GM23338 (cell line): ENCODE measurements at regions not wholly inside any gene's neighbourhood (a gene's known extent, or its start where the extent isn't known, plus 50 kb on each side); places are given as distances from the start of the nearest gene placed in this dataset.

ENCODE experiments used
- ATAC-seq: fragments of 200-7000 bp; cut with Tn5 transposase; 3 replicates; pipeline ENCODE4 v1.9.1; 2020
- DNase-seq: peaks from one replicate; pipeline ENCODE4 v3.0.0-alpha.2; 2015; ENCODE audit warnings: low spot score
- H2AFZ ChIP-seq: fragments of 200-600 bp; sonication (generic); 2 replicates; pipeline ENCODE4 v1.8.0; 2016; ENCODE audit warnings: antibody characterized with exemption, mild to moderate bottlenecking, moderate library complexity
- H3F3A ChIP-seq: fragments of 200-600 bp; sonication (generic); replicated peaks from 2 replicates; pipeline ENCODE4 v1.8.0; 2017; ENCODE audit warnings: antibody characterized with exemption, mixed run types, low read depth
- H3K27ac ChIP-seq: fragments of 200-600 bp; sonication (generic); 2 replicates; pipeline ENCODE4 v1.6.1; 2016; ENCODE audit warnings: low read depth
- H3K27me3 ChIP-seq: fragments of 200-600 bp; sonication (generic); 2 replicates; pipeline ENCODE4 v1.8.0; 2016; ENCODE audit warnings: mild to moderate bottlenecking, mixed run types, moderate library complexity; ENCODE audit not compliant: insufficient read depth
- H3K36me3 ChIP-seq: fragments of 200-600 bp; sonication (generic); 2 replicates; pipeline ENCODE4 v1.8.0; 2016; ENCODE audit warnings: mild to moderate bottlenecking; ENCODE audit not compliant: insufficient read depth
- H3K4me1 ChIP-seq: fragments of 200-600 bp; sonication (generic); 2 replicates; pipeline ENCODE4 v1.8.0; 2016; ENCODE audit warnings: mild to moderate bottlenecking, moderate library complexity; ENCODE audit not compliant: insufficient read depth
- H3K4me2 ChIP-seq: fragments of 200-600 bp; sonication (generic); 2 replicates; pipeline ENCODE4 v1.7.1; 2017; ENCODE audit warnings: mixed run types
- H3K4me3 ChIP-seq: fragments of 200-600 bp; sonication (generic); 2 replicates; pipeline ENCODE4 v1.6.1; 2016; ENCODE audit warnings: mixed run types
- H3K79me2 ChIP-seq: fragments of 200-600 bp; sonication (generic); replicated peaks from 2 replicates; pipeline ENCODE4 v1.8.0; 2017; ENCODE audit warnings: mild to moderate bottlenecking; ENCODE audit not compliant: insufficient read depth
- H3K9me2 ChIP-seq: fragments of 200-600 bp; sonication (generic); 2 replicates; pipeline ENCODE4 v1.8.0; 2017; ENCODE audit not compliant: insufficient read depth
- H4K20me1 ChIP-seq: fragments of 200-600 bp; sonication (generic); replicated peaks from 2 replicates; pipeline ENCODE4 v1.8.0; 2017; ENCODE audit warnings: mild to moderate bottlenecking; ENCODE audit not compliant: insufficient read depth
- H3K27ac Mint-ChIP-seq: 2 replicates; pipeline ENCODE4 v1.8.0; 2020; ENCODE audit warnings: inconsistent platforms, mild to moderate bottlenecking, moderate library complexity, mixed read lengths
- H3K27me3 Mint-ChIP-seq: 3 replicates; pipeline ENCODE4 v1.8.0; 2022; ENCODE audit warnings: low read depth, mild to moderate bottlenecking, moderate library complexity, mixed read lengths, inconsistent platforms; ENCODE audit not compliant: insufficient read depth, poor library complexity
- H3K36me3 Mint-ChIP-seq: 3 replicates; pipeline ENCODE4 v1.8.0; 2021; ENCODE audit warnings: low read depth, mild to moderate bottlenecking, inconsistent platforms, moderate library complexity, mixed read lengths
- H3K4me1 Mint-ChIP-seq: 3 replicates; pipeline ENCODE4 v1.8.0; 2020; ENCODE audit warnings: mild to moderate bottlenecking, inconsistent platforms, mixed read lengths
- H3K4me3 Mint-ChIP-seq: 3 replicates; pipeline ENCODE4 v1.8.0; 2021; ENCODE audit warnings: moderate library complexity, mild to moderate bottlenecking, inconsistent platforms, mixed read lengths
- H3K9me3 Mint-ChIP-seq: 3 replicates; pipeline ENCODE4 v1.8.0; 2020; ENCODE audit warnings: moderate library complexity, mild to moderate bottlenecking, inconsistent platforms, mixed read lengths
- CREB1 ChIP-seq: fragments of 250-450 bp; sonication (Bioruptor Pico); IDR thresholded peaks from 2 replicates; pipeline ENCODE4 v1.5.0; 2020; ENCODE audit warnings: low read depth, mild to moderate bottlenecking, moderate library complexity
- CTCF ChIP-seq, 2 experiments: fragments of 200-600 bp in 1 of 2; sonication (generic) in 1 of 2; conservative IDR thresholded peaks; 2 replicates each; pipeline versions ENCODE4 v1.5.1 to v1.6.1; 2016 to 2017; ENCODE audit warnings: antibody characterized with exemption in 2 of 2, low read depth in 2 of 2, mild to moderate bottlenecking in 2 of 2, moderate library complexity in 1 of 2
- ETS1 ChIP-seq: IDR thresholded peaks from 2 replicates; pipeline ENCODE4 v1.6.1; 2016; ENCODE audit warnings: antibody characterized with exemption
- EZH2 ChIP-seq: fragments of 200-600 bp; sonication (generic); IDR thresholded peaks from one replicate; pipeline ENCODE4 v1.8.0; 2017; ENCODE audit warnings: antibody characterized with exemption, mild to moderate bottlenecking, low read depth; ENCODE audit not compliant: unreplicated experiment
- EZH2phosphoT487 ChIP-seq: fragments of 200-600 bp; sonication (generic); IDR thresholded peaks from one replicate; pipeline ENCODE4 v1.8.1; 2018; ENCODE audit warnings: antibody characterized with exemption; ENCODE audit not compliant: unreplicated experiment
- JUNB ChIP-seq: IDR thresholded peaks from one replicate; pipeline ENCODE4 v1.6.1; 2016; ENCODE audit warnings: antibody characterized with exemption; ENCODE audit not compliant: unreplicated experiment
- NANOG ChIP-seq: IDR thresholded peaks from 2 replicates; pipeline ENCODE4 v1.6.1; 2016; ENCODE audit warnings: antibody characterized with exemption, borderline replicate concordance
- POLR2AphosphoS5 ChIP-seq: IDR thresholded peaks from 2 replicates; pipeline ENCODE4 v1.6.1; 2016; ENCODE audit warnings: antibody characterized with exemption, low read depth
- STAT1 ChIP-seq: IDR thresholded peaks from one replicate; pipeline ENCODE4 v1.6.1; 2016; ENCODE audit warnings: antibody characterized with exemption; ENCODE audit not compliant: unreplicated experiment
- ZNF114 ChIP-seq: fragments of 250-450 bp; sonication (Bioruptor Pico); IDR thresholded peaks from 2 replicates; pipeline ENCODE4 v1.5.0; 2020; ENCODE audit warnings: mild to moderate bottlenecking, moderate library complexity
- ZNF331 ChIP-seq: fragments of 250-450 bp; sonication (Bioruptor Pico); IDR thresholded peaks from 2 replicates; pipeline ENCODE4 v1.5.0; 2020; ENCODE audit warnings: low read depth, mild to moderate bottlenecking, moderate library complexity
- TF ChIP-seq, protein P1 (sequence below): IDR thresholded peaks from one replicate; pipeline ENCODE4 v1.6.1; 2018; ENCODE audit warnings: antibody characterized with exemption; ENCODE audit not compliant: unreplicated experiment
- TF ChIP-seq, protein P2 (sequence below): fragments of 250-450 bp; sonication (Bioruptor Pico); IDR thresholded peaks from 2 replicates; pipeline ENCODE4 v1.5.0; 2020; ENCODE audit warnings: mild to moderate bottlenecking, moderate library complexity

GRCh38 chr10:10776363-10776762, 241.3 kb upstream of the CELF2 start:
- H3K27ac Mint-ChIP-seq = no peak overlapping the region
- Histone ChIP-seq H3K79me2 (no peaks in the 10 kb centered on the region), H2AFZ (no peak overlapping the region), H3K4me1 (no peaks in the 10 kb centered on the region), H3K9me2 (0 out of 2 replicates have a peak, but pooled peaks cover 5% of the 10 kb centered on the region), H4K20me1 (no peaks in the 10 kb centered on the region), H3K27ac (no peak overlapping the region), H3K27me3 (no peaks in the 10 kb centered on the region), H3K4me2 (no peak overlapping the region), H3F3A (no peaks in the 10 kb centered on the region), H3K36me3 (no peaks in the 10 kb centered on the region), H3K4me3 (no peak overlapping the region)
- no peak for DNase-seq
- TF ChIP-seq EZH2 = no peak
- TF ChIP-seq, protein P1, sequence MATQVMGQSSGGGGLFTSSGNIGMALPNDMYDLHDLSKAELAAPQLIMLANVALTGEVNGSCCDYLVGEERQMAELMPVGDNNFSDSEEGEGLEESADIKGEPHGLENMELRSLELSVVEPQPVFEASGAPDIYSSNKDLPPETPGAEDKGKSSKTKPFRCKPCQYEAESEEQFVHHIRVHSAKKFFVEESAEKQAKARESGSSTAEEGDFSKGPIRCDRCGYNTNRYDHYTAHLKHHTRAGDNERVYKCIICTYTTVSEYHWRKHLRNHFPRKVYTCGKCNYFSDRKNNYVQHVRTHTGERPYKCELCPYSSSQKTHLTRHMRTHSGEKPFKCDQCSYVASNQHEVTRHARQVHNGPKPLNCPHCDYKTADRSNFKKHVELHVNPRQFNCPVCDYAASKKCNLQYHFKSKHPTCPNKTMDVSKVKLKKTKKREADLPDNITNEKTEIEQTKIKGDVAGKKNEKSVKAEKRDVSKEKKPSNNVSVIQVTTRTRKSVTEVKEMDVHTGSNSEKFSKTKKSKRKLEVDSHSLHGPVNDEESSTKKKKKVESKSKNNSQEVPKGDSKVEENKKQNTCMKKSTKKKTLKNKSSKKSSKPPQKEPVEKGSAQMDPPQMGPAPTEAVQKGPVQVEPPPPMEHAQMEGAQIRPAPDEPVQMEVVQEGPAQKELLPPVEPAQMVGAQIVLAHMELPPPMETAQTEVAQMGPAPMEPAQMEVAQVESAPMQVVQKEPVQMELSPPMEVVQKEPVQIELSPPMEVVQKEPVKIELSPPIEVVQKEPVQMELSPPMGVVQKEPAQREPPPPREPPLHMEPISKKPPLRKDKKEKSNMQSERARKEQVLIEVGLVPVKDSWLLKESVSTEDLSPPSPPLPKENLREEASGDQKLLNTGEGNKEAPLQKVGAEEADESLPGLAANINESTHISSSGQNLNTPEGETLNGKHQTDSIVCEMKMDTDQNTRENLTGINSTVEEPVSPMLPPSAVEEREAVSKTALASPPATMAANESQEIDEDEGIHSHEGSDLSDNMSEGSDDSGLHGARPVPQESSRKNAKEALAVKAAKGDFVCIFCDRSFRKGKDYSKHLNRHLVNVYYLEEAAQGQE = no peak
- no peak for TF ChIP-seq JUNB
- no peak for TF ChIP-seq EZH2phosphoT487
- TF ChIP-seq CTCF (conservative IDR thresholded peaks at IDR 0.05; ENCODE audit: low read depth in 2 of 2) = no peak
- TF ChIP-seq, protein P2, sequence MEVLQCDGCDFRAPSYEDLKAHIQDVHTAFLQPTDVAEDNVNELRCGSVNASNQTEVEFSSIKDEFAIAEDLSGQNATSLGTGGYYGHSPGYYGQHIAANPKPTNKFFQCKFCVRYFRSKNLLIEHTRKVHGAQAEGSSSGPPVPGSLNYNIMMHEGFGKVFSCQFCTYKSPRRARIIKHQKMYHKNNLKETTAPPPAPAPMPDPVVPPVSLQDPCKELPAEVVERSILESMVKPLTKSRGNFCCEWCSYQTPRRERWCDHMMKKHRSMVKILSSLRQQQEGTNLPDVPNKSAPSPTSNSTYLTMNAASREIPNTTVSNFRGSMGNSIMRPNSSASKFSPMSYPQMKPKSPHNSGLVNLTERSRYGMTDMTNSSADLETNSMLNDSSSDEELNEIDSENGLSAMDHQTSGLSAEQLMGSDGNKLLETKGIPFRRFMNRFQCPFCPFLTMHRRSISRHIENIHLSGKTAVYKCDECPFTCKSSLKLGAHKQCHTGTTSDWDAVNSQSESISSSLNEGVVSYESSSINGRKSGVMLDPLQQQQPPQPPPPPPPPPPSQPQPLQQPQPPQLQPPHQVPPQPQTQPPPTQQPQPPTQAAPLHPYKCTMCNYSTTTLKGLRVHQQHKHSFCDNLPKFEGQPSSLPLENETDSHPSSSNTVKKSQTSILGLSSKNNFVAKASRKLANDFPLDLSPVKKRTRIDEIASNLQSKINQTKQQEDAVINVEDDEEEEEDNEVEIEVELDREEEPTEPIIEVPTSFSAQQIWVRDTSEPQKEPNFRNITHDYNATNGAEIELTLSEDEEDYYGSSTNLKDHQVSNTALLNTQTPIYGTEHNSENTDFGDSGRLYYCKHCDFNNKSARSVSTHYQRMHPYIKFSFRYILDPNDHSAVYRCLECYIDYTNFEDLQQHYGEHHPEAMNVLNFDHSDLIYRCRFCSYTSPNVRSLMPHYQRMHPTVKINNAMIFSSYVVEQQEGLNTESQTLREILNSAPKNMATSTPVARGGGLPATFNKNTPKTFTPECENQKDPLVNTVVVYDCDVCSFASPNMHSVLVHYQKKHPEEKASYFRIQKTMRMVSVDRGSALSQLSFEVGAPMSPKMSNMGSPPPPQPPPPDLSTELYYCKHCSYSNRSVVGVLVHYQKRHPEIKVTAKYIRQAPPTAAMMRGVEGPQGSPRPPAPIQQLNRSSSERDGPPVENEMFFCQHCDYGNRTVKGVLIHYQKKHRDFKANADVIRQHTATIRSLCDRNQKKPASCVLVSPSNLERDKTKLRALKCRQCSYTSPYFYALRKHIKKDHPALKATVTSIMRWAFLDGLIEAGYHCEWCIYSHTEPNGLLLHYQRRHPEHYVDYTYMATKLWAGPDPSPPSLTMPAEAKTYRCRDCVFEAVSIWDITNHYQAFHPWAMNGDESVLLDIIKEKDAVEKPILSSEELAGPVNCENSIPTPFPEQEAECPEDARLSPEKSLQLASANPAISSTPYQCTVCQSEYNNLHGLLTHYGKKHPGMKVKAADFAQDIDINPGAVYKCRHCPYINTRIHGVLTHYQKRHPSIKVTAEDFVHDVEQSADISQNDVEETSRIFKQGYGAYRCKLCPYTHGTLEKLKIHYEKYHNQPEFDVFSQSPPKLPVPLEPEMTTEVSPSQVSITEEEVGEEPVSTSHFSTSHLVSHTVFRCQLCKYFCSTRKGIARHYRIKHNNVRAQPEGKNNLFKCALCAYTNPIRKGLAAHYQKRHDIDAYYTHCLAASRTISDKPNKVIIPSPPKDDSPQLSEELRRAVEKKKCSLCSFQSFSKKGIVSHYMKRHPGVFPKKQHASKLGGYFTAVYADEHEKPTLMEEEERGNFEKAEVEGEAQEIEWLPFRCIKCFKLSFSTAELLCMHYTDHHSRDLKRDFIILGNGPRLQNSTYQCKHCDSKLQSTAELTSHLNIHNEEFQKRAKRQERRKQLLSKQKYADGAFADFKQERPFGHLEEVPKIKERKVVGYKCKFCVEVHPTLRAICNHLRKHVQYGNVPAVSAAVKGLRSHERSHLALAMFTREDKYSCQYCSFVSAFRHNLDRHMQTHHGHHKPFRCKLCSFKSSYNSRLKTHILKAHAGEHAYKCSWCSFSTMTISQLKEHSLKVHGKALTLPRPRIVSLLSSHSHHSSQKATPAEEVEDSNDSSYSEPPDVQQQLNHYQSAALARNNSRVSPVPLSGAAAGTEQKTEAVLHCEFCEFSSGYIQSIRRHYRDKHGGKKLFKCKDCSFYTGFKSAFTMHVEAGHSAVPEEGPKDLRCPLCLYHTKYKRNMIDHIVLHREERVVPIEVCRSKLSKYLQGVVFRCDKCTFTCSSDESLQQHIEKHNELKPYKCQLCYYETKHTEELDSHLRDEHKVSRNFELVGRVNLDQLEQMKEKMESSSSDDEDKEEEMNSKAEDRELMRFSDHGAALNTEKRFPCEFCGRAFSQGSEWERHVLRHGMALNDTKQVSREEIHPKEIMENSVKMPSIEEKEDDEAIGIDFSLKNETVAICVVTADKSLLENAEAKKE (CRISPR knock-in tag) = no peak
- TF ChIP-seq ETS1 = no peak
- TF ChIP-seq STAT1 = no peak
- TF ChIP-seq NANOG = no peak
- TF ChIP-seq POLR2AphosphoS5 = no peak
- TF ChIP-seq ZNF331 (CRISPR knock-in tag) = no peak
- TF ChIP-seq CREB1 (CRISPR knock-in tag) = no peak
- no peak for TF ChIP-seq ZNF114
- H3K9me3 Mint-ChIP-seq = peaks cover 4% of the 10 kb centered on the region; the same call in 2 of the 3 replicates
- no peak overlapping the region for H3K4me3 Mint-ChIP-seq
- H3K36me3 Mint-ChIP-seq = no peaks in the 10 kb centered on the region
- no peaks in the 10 kb centered on the region; the same call in 2 of the 3 replicates for H3K4me1 Mint-ChIP-seq
- peaks cover 2% of the 10 kb centered on the region for H3K27me3 Mint-ChIP-seq
- no peak for ATAC-seq
